ENCODE measurements at regions not wholly inside any gene's neighbourhood (a gene's known extent, or its start where the extent isn't known, plus 50 kb on each side); places are given as distances from the start of the nearest gene placed in this dataset.
A peak's percentile ranks its signal among the peaks of the same experiment; 100 is the strongest.
"Not testable (repeated sequence)": the region's sequence is repeated elsewhere in the genome, so short reads cannot be mapped to it uniquely, and the experiment has no call there.

GRCh38 chr11:128039140-128040021 lies 548.0 kb downstream of the ETS1 start:
- Histone ChIP-seq H3K27me3 (ENCODE audit: control insufficient read depth in 1 of 2, insufficient read depth in 2 of 2, low read length in 1 of 2) (no peaks in the 10 kb centered on the region), H3K4me1 (ENCODE audit: control insufficient read depth in 1 of 2, insufficient read depth in 2 of 2, low read length in 2 of 2) (no peaks in the 10 kb centered on the region), H3K4me3 (ENCODE audit: low read length in 2 of 2) (no peak overlapping the region), H3K9me3 (ENCODE audit: control insufficient read depth, low read length) (no peaks in the 10 kb centered on the region), H3K27ac (ENCODE audit: low read depth in 1 of 2, low read length in 2 of 2) (no peak overlapping the region), H3K36me3 (ENCODE audit: control insufficient read depth in 1 of 2, insufficient read depth in 2 of 2, low read length in 1 of 2) (no peaks in the 10 kb centered on the region)
- intact Hi-C loops (cut with DNase I): loop anchor here (10.0 kb wide), 3 partner anchors 255 to 795 kb away; no protein-coding TSS in a partner anchor
- ATAC-seq (ENCODE audit: low FRiP score) (no peak), DNase-seq (peak in 1 of 2 donors; percentile 76)
- WGBS, 2 donors: 80 to 87% methylated on average over 8 of the region's 8 CpGs

GRCh38 chr11:128036556-128037093 lies 550.7 kb downstream of the ETS1 start:
- Histone ChIP-seq H3K36me3 (ENCODE audit: control insufficient read depth in 1 of 2, insufficient read depth in 2 of 2, low read length in 1 of 2) (no peaks in the 10 kb centered on the region), H3K27ac (ENCODE audit: low read depth in 1 of 2, low read length in 2 of 2) (no peak overlapping the region), H3K9me3 (ENCODE audit: control insufficient read depth, low read length) (no peaks in the 10 kb centered on the region), H3K27me3 (ENCODE audit: control insufficient read depth in 1 of 2, insufficient read depth in 2 of 2, low read length in 1 of 2) (no peaks in the 10 kb centered on the region), H3K4me1 (ENCODE audit: control insufficient read depth in 1 of 2, insufficient read depth in 2 of 2, low read length in 2 of 2) (no peaks in the 10 kb centered on the region), H3K4me3 (ENCODE audit: low read length in 2 of 2) (no peak overlapping the region)
- ATAC-seq (ENCODE audit: low FRiP score): no peak
- DNase-seq: no peak
- 86 to 91% methylated on average over 4 of the region's 4 CpGs for WGBS, 2 donors
- intact Hi-C loops (cut with DNase I): loop anchor here (10.0 kb wide), 3 partner anchors 258 to 798 kb away; no protein-coding TSS in a partner anchor

DNA sequence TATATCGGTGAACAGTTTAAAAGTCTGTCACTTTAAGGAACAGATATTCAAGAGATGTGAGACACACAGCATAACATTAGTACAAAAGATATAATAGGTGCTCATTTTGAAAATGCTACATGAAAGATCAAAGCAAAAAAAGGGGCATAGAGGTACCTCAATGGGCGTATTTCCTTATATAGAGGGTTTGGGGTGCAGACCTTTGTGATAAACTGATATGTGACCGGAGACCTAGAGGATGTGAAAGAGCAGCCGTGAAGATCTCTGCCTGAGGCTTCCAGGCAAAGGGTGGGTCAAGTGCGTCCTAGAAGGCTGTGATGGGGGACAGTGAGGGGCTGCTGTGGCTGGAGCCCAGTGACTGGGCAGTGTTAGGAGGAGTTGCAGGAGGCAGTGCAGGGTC lies 551.4 kb downstream of the ETS1 start:
- Histone ChIP-seq H3K36me3 (ENCODE audit: control insufficient read depth in 1 of 2, insufficient read depth in 2 of 2, low read length in 1 of 2) (no peaks in the 10 kb centered on the region), H3K27me3 (ENCODE audit: control insufficient read depth in 1 of 2, insufficient read depth in 2 of 2, low read length in 1 of 2) (no peaks in the 10 kb centered on the region), H3K27ac (ENCODE audit: low read depth in 1 of 2, low read length in 2 of 2) (no peak overlapping the region), H3K9me3 (ENCODE audit: control insufficient read depth, low read length) (no peaks in the 10 kb centered on the region), H3K4me1 (ENCODE audit: control insufficient read depth in 1 of 2, insufficient read depth in 2 of 2, low read length in 2 of 2) (no peaks in the 10 kb centered on the region), H3K4me3 (ENCODE audit: low read length in 2 of 2) (no peak overlapping the region)
- DNase-seq (no peak), ATAC-seq (ENCODE audit: low FRiP score) (no peak)
- WGBS, 2 donors: 77 to 81% methylated on average over 5 of the region's 5 CpGs
- intact Hi-C loops (cut with DNase I): loop anchor here (10.0 kb wide), 3 partner anchors 259 to 799 kb away; no protein-coding TSS in a partner anchor

- 54% methylated on average over 14 of the region's 14 CpGs for WGBS, 2 donors
- not testable (repeated sequence) for H3K4me1 ChIP-seq (ENCODE audit: control insufficient read depth in 1 of 2, insufficient read depth in 2 of 2, low read length in 2 of 2); H3K27ac ChIP-seq (ENCODE audit: low read depth in 1 of 2, low read length in 2 of 2); H3K9me3 ChIP-seq (ENCODE audit: control insufficient read depth, low read length); DNase-seq; H3K27me3 ChIP-seq (ENCODE audit: control insufficient read depth in 1 of 2, insufficient read depth in 2 of 2, low read length in 1 of 2); H3K36me3 ChIP-seq (ENCODE audit: control insufficient read depth in 1 of 2, insufficient read depth in 2 of 2, low read length in 1 of 2); H3K4me3 ChIP-seq (ENCODE audit: low read length in 2 of 2)
- ATAC-seq (ENCODE audit: low FRiP score): peak; percentile 85
- intact Hi-C loops (cut with DNase I): loop anchor here (2.0 to 10.0 kb wide), 6 partner anchors 101 to 803 kb away; no protein-coding TSS in a partner anchor
Observed at GRCh38 chr11:128031538-128032134, 555.7 kb downstream of the ETS1 start.

DNA sequence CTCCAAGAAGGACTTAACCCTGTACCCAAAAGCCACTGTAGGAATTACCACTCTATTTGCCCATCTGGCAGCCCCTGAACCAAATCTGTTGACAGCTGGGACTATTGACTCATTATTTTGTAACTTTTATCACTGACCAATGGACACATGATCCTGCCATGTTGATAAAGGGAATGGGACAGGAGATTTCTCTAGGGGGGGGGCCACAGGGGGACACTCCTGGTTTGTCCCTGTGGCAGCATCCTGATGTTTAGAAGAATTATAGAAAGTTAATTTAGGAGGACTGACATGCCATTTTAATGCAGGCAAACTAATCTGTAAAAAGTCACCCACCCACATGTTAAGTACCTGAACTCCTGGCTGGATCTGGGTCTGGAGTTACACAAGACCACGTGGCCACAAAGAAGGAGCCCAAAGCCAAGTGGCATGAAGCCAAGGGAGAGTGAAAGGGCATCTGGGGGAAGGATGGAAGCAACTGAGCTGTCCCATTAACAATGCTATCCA lies 558.1 kb downstream of the ETS1 start:
- intact Hi-C loops (cut with DNase I): loop anchor here (5.0 to 10.0 kb wide), 2 partner anchors 266 to 803 kb away; no protein-coding TSS in a partner anchor
- WGBS, 2 donors: 0 to 8% methylated on average over 1 of the region's 1 CpG

GRCh38 chr11:128026596-128026995 lies 560.8 kb downstream of the ETS1 start:
- no peaks in the 10 kb centered on the region for H3K9me3 ChIP-seq (ENCODE audit: control insufficient read depth, low read length)
- 13 to 21% methylated on average over 6 of the region's 6 CpGs for WGBS, 2 donors
- intact Hi-C loops (cut with DNase I): loop anchor here (2.0 to 10.0 kb wide), 3 partner anchors 268 to 806 kb away; no protein-coding TSS in a partner anchor
- no peak overlapping the region for H3K27ac ChIP-seq (ENCODE audit: low read depth in 1 of 2, low read length in 2 of 2)
- ATAC-seq (ENCODE audit: low FRiP score) (no peak), DNase-seq (no peak)
- H3K4me3 ChIP-seq (ENCODE audit: low read length in 2 of 2): no peak overlapping the region
- H3K4me1 ChIP-seq (ENCODE audit: control insufficient read depth in 1 of 2, insufficient read depth in 2 of 2, low read length in 2 of 2): peaks cover 0 to 3% of the 10 kb centered on the region in 2 donors
- H3K27me3 ChIP-seq (ENCODE audit: control insufficient read depth in 1 of 2, insufficient read depth in 2 of 2, low read length in 1 of 2): no peaks in the 10 kb centered on the region
- no peaks in the 10 kb centered on the region for H3K36me3 ChIP-seq (ENCODE audit: control insufficient read depth in 1 of 2, insufficient read depth in 2 of 2, low read length in 1 of 2)

More for the DNA sequence above, 558.1 kb downstream of the ETS1 start:
- no peak for ATAC-seq (ENCODE audit: low FRiP score)
- no peaks in the 10 kb centered on the region for H3K36me3 ChIP-seq (ENCODE audit: control insufficient read depth in 1 of 2, insufficient read depth in 2 of 2, low read length in 1 of 2)
- H3K27ac ChIP-seq (ENCODE audit: low read depth in 1 of 2, low read length in 2 of 2): no peak overlapping the region
- no peak for DNase-seq
- H3K27me3 ChIP-seq (ENCODE audit: control insufficient read depth in 1 of 2, insufficient read depth in 2 of 2, low read length in 1 of 2): no peaks in the 10 kb centered on the region
- H3K4me3 ChIP-seq (ENCODE audit: low read length in 2 of 2): no peak overlapping the region
- H3K4me1 ChIP-seq (ENCODE audit: control insufficient read depth in 1 of 2, insufficient read depth in 2 of 2, low read length in 2 of 2): peaks cover 0 to 3% of the 10 kb centered on the region in 2 donors
- no peaks in the 10 kb centered on the region for H3K9me3 ChIP-seq (ENCODE audit: control insufficient read depth, low read length)

- DNase-seq: no peak
- no peaks in the 10 kb centered on the region for H3K27me3 ChIP-seq (ENCODE audit: control insufficient read depth in 1 of 2, insufficient read depth in 2 of 2, low read length in 1 of 2)
- ATAC-seq (ENCODE audit: low FRiP score): no peak
- no peak overlapping the region for H3K27ac ChIP-seq (ENCODE audit: low read depth in 1 of 2, low read length in 2 of 2)
- no peaks in the 10 kb centered on the region for H3K9me3 ChIP-seq (ENCODE audit: control insufficient read depth, low read length)
- intact Hi-C loops (cut with DNase I): loop anchor here in 1 of 2 donors (10.0 kb wide), 1 partner anchor 272 kb away; no protein-coding TSS in a partner anchor
- H3K4me1 ChIP-seq (ENCODE audit: control insufficient read depth in 1 of 2, insufficient read depth in 2 of 2, low read length in 2 of 2): peaks cover 0 to 3% of the 10 kb centered on the region in 2 donors
- no peak overlapping the region for H3K4me3 ChIP-seq (ENCODE audit: low read length in 2 of 2)
- H3K36me3 ChIP-seq (ENCODE audit: control insufficient read depth in 1 of 2, insufficient read depth in 2 of 2, low read length in 1 of 2): no peaks in the 10 kb centered on the region
Observed at GRCh38 chr11:128022761-128023160, 564.6 kb downstream of the ETS1 start.

DNA sequence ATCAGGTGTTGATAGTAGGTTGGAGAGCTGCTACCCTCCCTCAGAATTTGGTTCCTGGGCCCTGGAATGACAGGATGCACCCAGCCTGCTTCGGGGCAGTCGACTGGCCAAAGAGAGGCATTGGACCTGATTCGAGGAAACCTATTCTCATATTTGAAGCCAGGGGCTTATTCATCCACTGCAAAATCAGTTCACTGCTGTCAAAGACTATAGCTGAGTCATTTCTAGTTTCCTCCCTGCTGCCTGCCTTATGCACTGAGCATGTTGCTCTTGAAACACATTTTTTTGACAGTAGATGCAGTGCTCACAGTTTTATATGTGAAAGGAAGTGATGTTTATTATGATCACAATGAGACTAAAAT lies 565.4 kb downstream of the ETS1 start:
- Histone ChIP-seq H3K36me3 (ENCODE audit: control insufficient read depth in 1 of 2, insufficient read depth in 2 of 2, low read length in 1 of 2) (no peaks in the 10 kb centered on the region), H3K27me3 (ENCODE audit: control insufficient read depth in 1 of 2, insufficient read depth in 2 of 2, low read length in 1 of 2) (no peaks in the 10 kb centered on the region), H3K4me3 (ENCODE audit: low read length in 2 of 2) (no peak overlapping the region), H3K9me3 (ENCODE audit: control insufficient read depth, low read length) (no peaks in the 10 kb centered on the region), H3K4me1 (ENCODE audit: control insufficient read depth in 1 of 2, insufficient read depth in 2 of 2, low read length in 2 of 2) (no peaks in the 10 kb centered on the region), H3K27ac (ENCODE audit: low read depth in 1 of 2, low read length in 2 of 2) (no peak overlapping the region)
- WGBS, 2 donors: 32 to 51% methylated on average over 3 of the region's 3 CpGs
- intact Hi-C loops (cut with DNase I): loop anchor here in 1 of 2 donors (10.0 kb wide), 1 partner anchor 273 kb away; no protein-coding TSS in a partner anchor
- DNase-seq (no peak), ATAC-seq (ENCODE audit: low FRiP score) (no peak)
